Endothelial cell of umbilical vein (primary cell): ENCODE measurements at regions not wholly inside any gene's neighbourhood (a gene's known extent, or its start where the extent isn't known, plus 50 kb on each side); places are given as distances from the start of the nearest gene placed in this dataset.

Experiments used
- BruUV-seq: library from RNA; stranded (reverse); fragments of 400-500 nt; replicated peaks from 2 replicates; lab custom pipeline; 2021; lab: Mats Ljungman, UMichigan
- CTCF ChIA-PET: fragments of 300-600, 350-600 bp; sonication (Branson Sonifier 250); formaldehyde crosslinking; loops from one replicate; lab custom pipeline; 2021; ENCODE audit warnings: antibody characterized with exemption, inconsistent platforms; lab: Charles Lee
- POLR2A ChIA-PET: fragments of 300-600, 350-600 bp; sonication (Branson Sonifier 250); formaldehyde crosslinking; loops from one replicate; lab custom pipeline; 2021; ENCODE audit warnings: antibody characterized with exemption, inconsistent platforms; lab: Charles Lee
- DNase-seq: peaks from one replicate; pipeline ENCODE4 v3.0.0-alpha.2; 2011; ENCODE audit warnings: low read depth, low spot score
- FAIRE-seq: peaks from 2 replicates; lab custom pipeline; 2011; peaks lifted over from hg19 to GRCh38; lab: Jason Lieb, UNC
- H2AFZ ChIP-seq: 2 replicates; pipeline ENCODE4 v1.6.0; 2012; ENCODE audit warnings: low read depth, low read length, control low read depth, inconsistent platforms
- H3K27ac ChIP-seq: 2 replicates; pipeline ENCODE4 v1.5.1; 2011; ENCODE audit warnings: low read depth, mild to moderate bottlenecking, control low read depth, low read length, moderate library complexity; ENCODE audit not compliant: insufficient read depth
- H3K27me3 ChIP-seq, 2 experiments: 2 replicates each; pipeline versions ENCODE4 v1.6.0 to v1.6.1; 2011; ENCODE audit warnings: low read length in 2 of 2, mixed read lengths in 1 of 2; ENCODE audit not compliant: control insufficient read depth in 2 of 2, insufficient read depth in 2 of 2
- H3K36me3 ChIP-seq, 2 experiments: 2 replicates in 1 of 2; 3 replicates in 1 of 2; pipeline ENCODE4 v1.5.1; 2011; ENCODE audit warnings: low read length in 2 of 2, mild to moderate bottlenecking in 1 of 2, moderate library complexity in 1 of 2; ENCODE audit not compliant: control insufficient read depth in 2 of 2, insufficient read depth in 2 of 2; ENCODE audit errors: extremely low read depth in 1 of 2
- H3K4me1 ChIP-seq: 3 replicates; pipeline ENCODE4 v1.5.1; 2011; ENCODE audit warnings: mild to moderate bottlenecking, low read length; ENCODE audit not compliant: control insufficient read depth, insufficient read depth; ENCODE audit errors: extremely low read depth
- H3K4me2 ChIP-seq: 2 replicates; pipeline ENCODE4 v1.6.1; 2011; ENCODE audit warnings: low read length, control low read depth, mixed read lengths; ENCODE audit not compliant: insufficient read depth
- H3K4me3 ChIP-seq, 3 experiments: fragments of 200-600 bp in 1 of 3; sonication (generic), shearing (Covaris generic) in 1 of 3; replicated peaks in 1 of 3; 2 replicates each; pipeline ENCODE4 v1.5.1; 2011 to 2016; ENCODE audit warnings: control low read depth in 3 of 3, low read length in 3 of 3, mild to moderate bottlenecking in 2 of 3, inconsistent platforms in 1 of 3, low read depth in 1 of 3, moderate library complexity in 1 of 3; ENCODE audit not compliant: insufficient read depth in 1 of 3
- H3K79me2 ChIP-seq: 2 replicates; pipeline ENCODE4 v1.6.0; 2012; ENCODE audit warnings: low read length, inconsistent platforms; ENCODE audit not compliant: control insufficient read depth, insufficient read depth
- H3K9ac ChIP-seq: replicated peaks from 2 replicates; pipeline ENCODE3; 2011; ENCODE audit warnings: low read length, control low read depth; ENCODE audit not compliant: insufficient read depth; ENCODE audit errors: extremely low read depth
- H3K9me1 ChIP-seq: replicated peaks from 3 replicates; pipeline ENCODE4 v1.6.0; 2011; ENCODE audit warnings: mild to moderate bottlenecking, low read length; ENCODE audit not compliant: control insufficient read depth, insufficient read depth; ENCODE audit errors: extremely low read depth
- H3K9me3 ChIP-seq: replicated peaks from 2 replicates; pipeline ENCODE4 v1.5.1; 2012; ENCODE audit warnings: low read length, inconsistent platforms; ENCODE audit not compliant: control insufficient read depth, insufficient read depth
- H4K20me1 ChIP-seq: replicated peaks from 2 replicates; pipeline ENCODE3; 2011; ENCODE audit warnings: mild to moderate bottlenecking, low read length; ENCODE audit not compliant: control insufficient read depth, insufficient read depth; ENCODE audit errors: extremely low read depth
- EZH2 ChIP-seq: IDR thresholded peaks from 2 replicates; pipeline ENCODE4 v1.6.1; 2012; ENCODE audit warnings: borderline replicate concordance, low read depth, mild to moderate bottlenecking, moderate library complexity, low read length, inconsistent platforms; ENCODE audit not compliant: severe bottlenecking
- FOS ChIP-seq: IDR thresholded peaks from 2 replicates; pipeline ENCODE4 v1.6.1; 2011; ENCODE audit warnings: mild to moderate bottlenecking, low read length, moderate library complexity, borderline replicate concordance; ENCODE audit not compliant: insufficient read depth
- GATA2 ChIP-seq: IDR thresholded peaks from 2 replicates; pipeline ENCODE4 v1.7.0; 2011; ENCODE audit warnings: low read depth, mild to moderate bottlenecking, moderate library complexity, mixed read lengths, low read length; ENCODE audit not compliant: insufficient read length, insufficient read depth
- JUN ChIP-seq: IDR thresholded peaks from 2 replicates; pipeline ENCODE4 v1.6.1; 2011; ENCODE audit warnings: borderline replicate concordance, low read depth; ENCODE audit not compliant: insufficient read length, insufficient read depth
- MYC ChIP-seq: IDR thresholded peaks from one replicate; pipeline ENCODE4 v1.6.1; 2011; ENCODE audit warnings: mild to moderate bottlenecking, low read depth, low read length
- POLR2A ChIP-seq: IDR thresholded peaks from 2 replicates; pipeline ENCODE4 v1.6.1; 2012; ENCODE audit warnings: low read depth, mild to moderate bottlenecking, control low read depth, low read length
- POLR2AphosphoS5 ChIP-seq: IDR thresholded peaks from 2 replicates; pipeline ENCODE4 v1.6.1; 2012; ENCODE audit warnings: low read depth, mild to moderate bottlenecking, control low read depth, low read length, moderate library complexity; ENCODE audit not compliant: insufficient read depth
- dilution Hi-C: fragments of 300-500 bp; cut with MboI; formaldehyde crosslinking; loops from one replicate; pipeline ENCODE4 v1.15.0; 2019; ENCODE audit warnings: low sequenced_read_pairs; ENCODE audit not compliant: extremely low pct_ligation_motif_present
- intact Hi-C: fragments of 100-400 bp; cut with micrococcal nuclease; formaldehyde crosslinking; loops from one replicate; pipeline ENCODE4 v1.10.0; 2022
- TF ChIP-seq, protein P1 (sequence below), 2 donors: IDR thresholded peaks; 1 replicate in 1 of 2; 2 replicates in 1 of 2; pipeline ENCODE4 v1.5.1; 2011; ENCODE audit warnings: low read length in 2 of 2, mild to moderate bottlenecking in 2 of 2, moderate library complexity in 2 of 2, control low read depth in 1 of 2, inconsistent platforms in 1 of 2, low read depth in 1 of 2; ENCODE audit not compliant: insufficient read depth in 1 of 2; ENCODE audit errors: extremely low read depth in 1 of 2
- TF ChIP-seq, protein P2 (sequence below): IDR thresholded peaks from 2 replicates; pipeline ENCODE4 v1.6.1; 2011; ENCODE audit not compliant: insufficient read depth, insufficient read length

DNA sequence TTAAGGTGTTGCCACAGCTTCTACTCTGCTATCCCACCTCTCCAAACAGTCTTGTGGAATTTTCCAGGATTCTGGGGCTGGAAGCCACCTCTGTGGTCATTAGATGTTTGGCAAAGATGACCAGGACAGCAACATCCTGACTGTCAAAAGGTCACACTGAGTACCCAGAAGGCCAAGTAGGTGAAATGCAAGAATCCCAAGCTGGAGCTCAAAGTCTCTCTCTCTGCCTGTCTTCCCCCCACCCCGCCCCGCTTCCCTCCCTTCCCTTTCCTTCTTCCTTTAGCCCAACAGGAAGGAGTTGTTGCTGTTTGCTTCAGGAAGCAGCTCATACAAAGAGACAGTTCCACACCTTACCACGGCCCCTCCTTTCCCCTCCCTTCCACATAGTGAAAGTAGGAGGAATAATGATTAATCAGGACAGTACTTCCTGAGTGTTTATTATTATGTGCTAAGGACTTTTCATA, 75.6 kb upstream of the SLC2A1 start:
- no peak for TF ChIP-seq FOS
- TF ChIP-seq, protein P1, sequence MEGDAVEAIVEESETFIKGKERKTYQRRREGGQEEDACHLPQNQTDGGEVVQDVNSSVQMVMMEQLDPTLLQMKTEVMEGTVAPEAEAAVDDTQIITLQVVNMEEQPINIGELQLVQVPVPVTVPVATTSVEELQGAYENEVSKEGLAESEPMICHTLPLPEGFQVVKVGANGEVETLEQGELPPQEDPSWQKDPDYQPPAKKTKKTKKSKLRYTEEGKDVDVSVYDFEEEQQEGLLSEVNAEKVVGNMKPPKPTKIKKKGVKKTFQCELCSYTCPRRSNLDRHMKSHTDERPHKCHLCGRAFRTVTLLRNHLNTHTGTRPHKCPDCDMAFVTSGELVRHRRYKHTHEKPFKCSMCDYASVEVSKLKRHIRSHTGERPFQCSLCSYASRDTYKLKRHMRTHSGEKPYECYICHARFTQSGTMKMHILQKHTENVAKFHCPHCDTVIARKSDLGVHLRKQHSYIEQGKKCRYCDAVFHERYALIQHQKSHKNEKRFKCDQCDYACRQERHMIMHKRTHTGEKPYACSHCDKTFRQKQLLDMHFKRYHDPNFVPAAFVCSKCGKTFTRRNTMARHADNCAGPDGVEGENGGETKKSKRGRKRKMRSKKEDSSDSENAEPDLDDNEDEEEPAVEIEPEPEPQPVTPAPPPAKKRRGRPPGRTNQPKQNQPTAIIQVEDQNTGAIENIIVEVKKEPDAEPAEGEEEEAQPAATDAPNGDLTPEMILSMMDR (IDR thresholded peaks at IDR 0.05; ENCODE audit: extremely low read depth in 1 of 2, insufficient read depth in 1 of 2, low read depth in 1 of 2, low read length in 2 of 2) = no peak
- TF ChIP-seq POLR2AphosphoS5 = no peak
- TF ChIP-seq MYC = no peak
- TF ChIP-seq, protein P2, sequence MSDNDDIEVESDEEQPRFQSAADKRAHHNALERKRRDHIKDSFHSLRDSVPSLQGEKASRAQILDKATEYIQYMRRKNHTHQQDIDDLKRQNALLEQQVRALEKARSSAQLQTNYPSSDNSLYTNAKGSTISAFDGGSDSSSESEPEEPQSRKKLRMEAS = no peak
- TF ChIP-seq EZH2 = no peak
- no peak for TF ChIP-seq GATA2
- no peak for TF ChIP-seq POLR2A
- no peak for TF ChIP-seq JUN
- intact Hi-C loops = no loop called here
- H3K4me2 ChIP-seq = no peak overlapping the region
- dilution Hi-C loops = no loop called here
- H2AFZ ChIP-seq = no peak overlapping the region
- no peaks in the 10 kb centered on the region for H3K79me2 ChIP-seq
- peaks cover 0 to 2% of the 10 kb centered on the region in 2 experiments for H3K27me3 ChIP-seq
- no peak overlapping the region for H3K4me3 ChIP-seq
- FAIRE-seq (no peak), DNase-seq (no peak)
- H3K27ac ChIP-seq = no peak overlapping the region
- CTCF ChIA-PET = interaction anchor here (1.1 to 1.6 kb wide), 4 partner anchors 9 to 111 kb away, joined by 3 to 5 read pairs (median 4); no protein-coding TSS in a partner anchor
- H3K9me1 ChIP-seq = no peaks in the 10 kb centered on the region
- H3K9ac ChIP-seq = no peak overlapping the region
- BruUV-seq = no TSS peak
- POLR2A ChIA-PET = interaction anchor here (0.7 kb wide), 1 partner anchor 38 kb away, joined by 3 read pairs; no protein-coding TSS in a partner anchor
- no peaks in the 10 kb centered on the region for H3K36me3 ChIP-seq
- H3K4me1 ChIP-seq = no peaks in the 10 kb centered on the region
- no peaks in the 10 kb centered on the region for H3K9me3 ChIP-seq
- no peaks in the 10 kb centered on the region for H4K20me1 ChIP-seq
